ENCODE measurements at regions not wholly inside any gene's neighbourhood (a gene's known extent, or its start where the extent isn't known, plus 50 kb on each side); places are given as distances from the start of the nearest gene placed in this dataset.
"Not testable (repeated sequence)": the region's sequence is repeated elsewhere in the genome, so short reads cannot be mapped to it uniquely, and the experiment has no call there.

- TF ChIP-seq CTCF (IDR thresholded peaks at IDR 0.05; ENCODE audit: low read depth, low read length); EZH2phosphoT487 (IDR thresholded peaks at IDR 0.05; ENCODE audit: low read depth): not testable (repeated sequence)
Observed at GRCh38 chr9:30942852-30943251, 1441.6 kb upstream of the ACO1 start.
